Islet of Langerhans (tissue), 1 donor: ENCODE measurements at regions not wholly inside any gene's neighbourhood (a gene's known extent, or its start where the extent isn't known, plus 50 kb on each side); places are given as distances from the start of the nearest gene placed in this dataset.
A peak's percentile ranks its signal among the peaks of the same experiment; 100 is the strongest.
"Not testable (repeated sequence)": the region's sequence is repeated elsewhere in the genome, so short reads cannot be mapped to it uniquely, and the experiment has no call there.

Experiments used
- FAIRE-seq: peaks from one replicate; lab custom pipeline; 2011; peaks lifted over from hg19 to GRCh38; lab: Jason Lieb, UNC

- no peak for FAIRE-seq
Observed at GRCh38 chr1:189596197-189596596, 881.5 kb downstream of the BRINP3 start.

GRCh38 chr1:189597083-189597482 lies 880.6 kb downstream of the BRINP3 start:
- FAIRE-seq = peak; percentile 56

- no peak for FAIRE-seq
Observed at GRCh38 chr1:189605226-189605625, 872.4 kb downstream of the BRINP3 start.

GRCh38 chr1:189606047-189606446 lies 871.6 kb downstream of the BRINP3 start:
- FAIRE-seq = no peak

GRCh38 chr1:189606795-189607476 lies 870.7 kb downstream of the BRINP3 start:
- no peak for FAIRE-seq

GRCh38 chr1:189607477-189608096 lies 870.1 kb downstream of the BRINP3 start:
- FAIRE-seq = no peak

- FAIRE-seq = no peak
Observed at GRCh38 chr1:189609167-189609566, 868.5 kb downstream of the BRINP3 start.

- FAIRE-seq = no peak
Observed at GRCh38 chr1:189616893-189617292, 860.8 kb downstream of the BRINP3 start.

GRCh38 chr1:189619682-189620332 lies 857.9 kb downstream of the BRINP3 start:
- no peak for FAIRE-seq

- no peak for FAIRE-seq
Observed at GRCh38 chr1:189620471-189620870, 857.2 kb downstream of the BRINP3 start.

- no peak for FAIRE-seq
Observed at GRCh38 chr1:189623336-189623735, 854.3 kb downstream of the BRINP3 start.

- FAIRE-seq = no peak
Observed at GRCh38 chr1:189627427-189627826, 850.2 kb downstream of the BRINP3 start.

- FAIRE-seq = no peak
Observed at GRCh38 chr1:189628857-189629256, 848.8 kb downstream of the BRINP3 start.

- FAIRE-seq = no peak
Observed at GRCh38 chr1:189633658-189634057, 844.0 kb downstream of the BRINP3 start.

GRCh38 chr1:189637041-189637440 lies 840.6 kb downstream of the BRINP3 start:
- FAIRE-seq = no peak

GRCh38 chr1:189644156-189644555 lies 833.5 kb downstream of the BRINP3 start:
- FAIRE-seq = not testable (repeated sequence)

- no peak for FAIRE-seq
Observed at GRCh38 chr1:189644970-189645369, 832.7 kb downstream of the BRINP3 start.

- no peak for FAIRE-seq
Observed at GRCh38 chr1:189646066-189646465, 831.6 kb downstream of the BRINP3 start.

- FAIRE-seq = no peak
Observed at GRCh38 chr1:189654906-189655305, 822.8 kb downstream of the BRINP3 start.

- FAIRE-seq = no peak
Observed at GRCh38 chr1:189656628-189657530, 820.8 kb downstream of the BRINP3 start.

- no peak for FAIRE-seq
Observed at GRCh38 chr1:189657715-189658114, 819.9 kb downstream of the BRINP3 start.

GRCh38 chr1:189658381-189658780 lies 819.3 kb downstream of the BRINP3 start:
- FAIRE-seq = no peak

GRCh38 chr1:189659731-189660130 lies 817.9 kb downstream of the BRINP3 start:
- FAIRE-seq = no peak
